GM12878 (cell line): ENCODE measurements at regions not wholly inside any gene's neighbourhood (a gene's known extent, or its start where the extent isn't known, plus 50 kb on each side); places are given as distances from the start of the nearest gene placed in this dataset.

Experiments
- ATAC-seq: fragments of 200-7000 bp; cut with Tn5 transposase; 3 replicates; pipeline ENCODE4 v1.9.1; 2020; ENCODE audit warnings: mild to moderate bottlenecking, moderate library complexity
- BruUV-seq: library from RNA; stranded (reverse); fragments of 400-500 nt; replicated peaks from 2 replicates; lab custom pipeline; 2021; lab: Mats Ljungman, UMichigan
- CTCF ChIA-PET: fragments of 300-600 bp; sonication (Branson Sonifier 250); formaldehyde crosslinking; extraction: SDS; loops from one replicate; lab custom pipeline; 2021; ENCODE audit warnings: inconsistent platforms; lab: Yijun Ruan, JAX
- POLR2A ChIA-PET: fragments of 350-600 bp; formaldehyde crosslinking; extraction: SDS; loops from one replicate; lab custom pipeline; 2021; ENCODE audit warnings: inconsistent platforms; lab: Charles Lee
- RAD21 ChIA-PET: fragments of 300-600 bp; sonication (Branson Sonifier 250); formaldehyde crosslinking; loops from one replicate; lab custom pipeline; 2023; ENCODE audit warnings: antibody characterized with exemption; ENCODE audit not compliant: unreplicated experiment; lab: Charles Lee
- SMC1A ChIA-PET: fragments of 300-600 bp; sonication (Branson Sonifier 250); formaldehyde crosslinking; loops from one replicate; lab custom pipeline; 2023; ENCODE audit not compliant: unreplicated experiment, uncharacterized antibody; lab: Charles Lee
- DNase-seq: peaks from one replicate; pipeline ENCODE4 v3.0.0-alpha.2; 2011; ENCODE audit warnings: low read depth, low spot score
- FAIRE-seq: peaks from 3 replicates; lab custom pipeline; 2011; peaks lifted over from hg19 to GRCh38; lab: Jason Lieb, UNC
- H2AFZ ChIP-seq: 2 replicates; pipeline ENCODE4 v1.6.0; 2011; ENCODE audit warnings: low read depth, low read length, control low read depth; ENCODE audit not compliant: control insufficient read depth
- H3K27ac ChIP-seq: 2 replicates; pipeline ENCODE4 v1.5.1; 2011; ENCODE audit warnings: control low read depth; ENCODE audit not compliant: control insufficient read depth, insufficient read depth
- H3K27me3 ChIP-seq, 2 experiments: replicated peaks in 1 of 2; 2 replicates each; pipeline versions ENCODE4 v1.6.0 to v1.6.1; 2011; ENCODE audit warnings: low read length in 1 of 2; ENCODE audit not compliant: control insufficient read depth in 2 of 2, insufficient read depth in 2 of 2
- H3K36me3 ChIP-seq, 2 experiments: 2 replicates each; pipeline ENCODE4 v1.5.1; 2011; ENCODE audit warnings: low read length in 1 of 2; ENCODE audit not compliant: control insufficient read depth in 2 of 2, insufficient read depth in 2 of 2
- H3K4me1 ChIP-seq: 2 replicates; pipeline ENCODE4 v1.6.1; 2011; ENCODE audit warnings: mild to moderate bottlenecking, low read length, moderate library complexity, mixed read lengths; ENCODE audit not compliant: control insufficient read depth, insufficient read depth
- H3K4me2 ChIP-seq: 2 replicates; pipeline ENCODE4 v1.6.0; 2011; ENCODE audit warnings: control low read depth; ENCODE audit not compliant: control insufficient read depth, insufficient read depth
- H3K4me3 ChIP-seq: fragments of 200-600 bp; sonication (generic); 2 replicates; pipeline ENCODE4 v1.5.1; 2016
- H3K79me2 ChIP-seq: 2 replicates; pipeline ENCODE4 v1.6.0; 2011; ENCODE audit warnings: low read length; ENCODE audit not compliant: control insufficient read depth, insufficient read depth
- H3K9ac ChIP-seq: 2 replicates; pipeline ENCODE4 v1.8.0; 2011; ENCODE audit warnings: low read length, control low read depth, mixed read lengths; ENCODE audit not compliant: control insufficient read depth, insufficient read depth
- H3K9me3 ChIP-seq: replicated peaks from 3 replicates; pipeline ENCODE4 v1.5.1; 2011; ENCODE audit warnings: mild to moderate bottlenecking, low read length; ENCODE audit not compliant: control insufficient read depth, insufficient read depth
- H4K20me1 ChIP-seq: 2 replicates; pipeline ENCODE4 v1.6.0; 2011; ENCODE audit not compliant: control insufficient read depth, insufficient read depth
- BRCA1 ChIP-seq: IDR thresholded peaks from 2 replicates; pipeline ENCODE4 v1.6.1; 2011; ENCODE audit warnings: low read depth, low read length, improper control_type of control experiment
- IKZF2 ChIP-seq, 2 experiments: fragments of 450-650 bp; IDR thresholded peaks; 2 replicates each; pipeline ENCODE4 v1.6.1; 2017; ENCODE audit warnings: mild to moderate bottlenecking in 2 of 2, moderate library complexity in 2 of 2
- NFYA ChIP-seq: IDR thresholded peaks from 2 replicates; pipeline ENCODE4 v1.6.1; 2011; ENCODE audit warnings: low read depth, mild to moderate bottlenecking, low read length, improper control_type of control experiment, borderline replicate concordance
- NR2C1 ChIP-seq: fragments of 450-650 bp; IDR thresholded peaks from 2 replicates; pipeline ENCODE4 v1.6.1; 2017; ENCODE audit warnings: antibody characterized with exemption, mild to moderate bottlenecking, moderate library complexity
- NR2F1 ChIP-seq: fragments of 450-650 bp; conservative IDR thresholded peaks from 2 replicates; pipeline ENCODE4 v1.6.1; 2017; ENCODE audit warnings: mild to moderate bottlenecking
- RAD51 ChIP-seq: fragments of 450-650 bp; IDR thresholded peaks from 2 replicates; pipeline ENCODE4 v1.6.1; 2016; ENCODE audit warnings: moderate library complexity, mild to moderate bottlenecking, inconsistent platforms
- TBL1XR1 ChIP-seq: IDR thresholded peaks from 2 replicates; pipeline ENCODE4 v1.6.1; 2012; ENCODE audit warnings: low read depth, low read length, improper control_type of control experiment
- ZNF207 ChIP-seq: fragments of 450-650 bp; IDR thresholded peaks from 2 replicates; pipeline ENCODE4 v1.6.1; 2014; ENCODE audit warnings: antibody characterized with exemption, mild to moderate bottlenecking, borderline replicate concordance
- WGBS: methylation state at CpG from one replicate; pipeline ENCODE4 v1.1.6; 2016; ENCODE audit warnings: low lambda C conversion rate; ENCODE audit not compliant: insufficient replicate concordance, insufficient coverage; ENCODE audit errors: missing lambda C conversion rate; 5-methylcytosine and 5-hydroxymethylcytosine counted together
- in situ Hi-C: fragments of 300-500 bp; cut with MboI; formaldehyde crosslinking; loops from 9 replicates; pipeline ENCODE4 v1.14.3; 2018; ENCODE audit warnings: mixed read lengths
- intact Hi-C: fragments of 100-400 bp; cut with micrococcal nuclease; formaldehyde crosslinking; loops from one replicate; pipeline ENCODE4 v1.14.2; 2022; ENCODE audit not compliant: unreplicated experiment
- TF ChIP-seq, protein P1 (sequence below): fragments of 450-650 bp; formaldehyde crosslinking; IDR thresholded peaks from 2 replicates; pipeline ENCODE4 v1.4.0; 2020; ENCODE audit warnings: mild to moderate bottlenecking, moderate library complexity
- TF ChIP-seq, protein P2 (sequence below): IDR thresholded peaks from 2 replicates; pipeline ENCODE4 v1.6.1; 2011; ENCODE audit warnings: mild to moderate bottlenecking, low read depth, low read length, moderate library complexity; ENCODE audit not compliant: insufficient replicate concordance
- TF ChIP-seq, protein P3 (sequence below): fragments of 450-650 bp; IDR thresholded peaks from 2 replicates; pipeline ENCODE4 v1.6.1; 2017; ENCODE audit warnings: antibody characterized with exemption, mild to moderate bottlenecking, moderate library complexity
- TF ChIP-seq, protein P4 (sequence below): IDR thresholded peaks from 2 replicates; pipeline ENCODE4 v1.6.1; 2012; ENCODE audit warnings: mild to moderate bottlenecking, low read depth, low read length

DNA sequence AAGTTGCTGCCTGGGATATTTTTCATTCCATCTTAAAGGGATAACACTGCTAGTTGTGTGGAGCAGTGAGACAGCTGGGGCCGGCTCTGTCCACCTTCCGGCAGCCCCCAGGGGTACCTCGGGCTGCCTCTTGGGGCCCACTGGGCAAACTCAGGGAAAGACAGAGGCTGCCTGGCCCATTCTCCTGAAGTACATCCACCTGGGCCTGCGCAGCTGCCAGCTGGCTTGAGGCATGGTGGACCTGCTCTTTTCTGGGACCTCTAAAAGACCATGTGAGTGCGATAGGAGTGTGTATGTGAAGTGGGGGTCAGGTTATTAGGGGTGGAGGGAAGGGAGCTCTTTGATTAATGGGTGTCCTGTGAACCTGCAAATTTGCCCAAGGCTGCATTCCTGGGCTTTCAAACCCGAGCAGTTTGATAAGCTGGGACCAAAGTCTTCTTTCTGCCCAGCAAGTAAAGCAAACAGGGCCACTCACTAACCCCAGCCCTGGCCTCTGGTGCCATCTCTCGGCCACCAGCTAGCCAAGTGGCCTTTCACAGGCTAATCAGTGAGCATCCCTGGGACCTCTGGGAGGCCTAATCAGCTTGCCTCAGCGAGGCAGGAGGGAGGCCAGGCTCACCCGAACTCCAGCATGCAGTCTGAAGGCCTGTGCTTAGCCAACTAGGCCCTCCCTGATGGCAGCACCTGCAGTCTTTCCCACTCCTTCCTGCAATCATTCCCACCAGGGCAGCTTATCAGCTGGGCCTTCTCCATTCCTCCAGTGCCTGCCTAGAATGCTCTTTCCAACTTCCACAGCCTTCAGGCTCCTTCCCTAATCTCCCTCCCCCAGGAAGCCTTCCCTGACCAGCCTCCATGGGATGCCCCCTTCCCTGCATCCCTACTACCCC lies 954.7 kb upstream of the ZNF722 start:
- ATAC-seq (no peak), DNase-seq (no peak), FAIRE-seq (no peak)
- in situ Hi-C loops (no loop called here), intact Hi-C loops (no loop called here)
- H3K9ac ChIP-seq = no peak overlapping the region
- H4K20me1 ChIP-seq = no peaks in the 10 kb centered on the region
- no peak overlapping the region for H3K27ac ChIP-seq
- H3K4me2 ChIP-seq = no peak overlapping the region
- CTCF ChIA-PET = no interaction called here
- H3K4me1 ChIP-seq = no peaks in the 10 kb centered on the region
- no peaks in the 10 kb centered on the region for H3K27me3 ChIP-seq
- no peaks in the 10 kb centered on the region for H3K79me2 ChIP-seq
- RAD21 ChIA-PET = no interaction called here
- 20% methylated on average over 9 of the region's 9 CpGs for WGBS
- no peak overlapping the region for H2AFZ ChIP-seq
- SMC1A ChIA-PET = no interaction called here
- POLR2A ChIA-PET = no interaction called here
- H3K9me3 ChIP-seq = no peaks in the 10 kb centered on the region; the same call in 2 of the 3 replicates
- no TSS peak for BruUV-seq
- no peak overlapping the region for H3K4me3 ChIP-seq
- no peaks in the 10 kb centered on the region for H3K36me3 ChIP-seq
- TF ChIP-seq RAD51 (no peak), IKZF2 (IDR thresholded peaks at IDR 0.05) (no peak), ZNF207 (no peak), NR2C1 (no peak), BRCA1 (no peak), NR2F1 (no peak), TBL1XR1 (no peak), NFYA (no peak)
- TF ChIP-seq, protein P1, sequence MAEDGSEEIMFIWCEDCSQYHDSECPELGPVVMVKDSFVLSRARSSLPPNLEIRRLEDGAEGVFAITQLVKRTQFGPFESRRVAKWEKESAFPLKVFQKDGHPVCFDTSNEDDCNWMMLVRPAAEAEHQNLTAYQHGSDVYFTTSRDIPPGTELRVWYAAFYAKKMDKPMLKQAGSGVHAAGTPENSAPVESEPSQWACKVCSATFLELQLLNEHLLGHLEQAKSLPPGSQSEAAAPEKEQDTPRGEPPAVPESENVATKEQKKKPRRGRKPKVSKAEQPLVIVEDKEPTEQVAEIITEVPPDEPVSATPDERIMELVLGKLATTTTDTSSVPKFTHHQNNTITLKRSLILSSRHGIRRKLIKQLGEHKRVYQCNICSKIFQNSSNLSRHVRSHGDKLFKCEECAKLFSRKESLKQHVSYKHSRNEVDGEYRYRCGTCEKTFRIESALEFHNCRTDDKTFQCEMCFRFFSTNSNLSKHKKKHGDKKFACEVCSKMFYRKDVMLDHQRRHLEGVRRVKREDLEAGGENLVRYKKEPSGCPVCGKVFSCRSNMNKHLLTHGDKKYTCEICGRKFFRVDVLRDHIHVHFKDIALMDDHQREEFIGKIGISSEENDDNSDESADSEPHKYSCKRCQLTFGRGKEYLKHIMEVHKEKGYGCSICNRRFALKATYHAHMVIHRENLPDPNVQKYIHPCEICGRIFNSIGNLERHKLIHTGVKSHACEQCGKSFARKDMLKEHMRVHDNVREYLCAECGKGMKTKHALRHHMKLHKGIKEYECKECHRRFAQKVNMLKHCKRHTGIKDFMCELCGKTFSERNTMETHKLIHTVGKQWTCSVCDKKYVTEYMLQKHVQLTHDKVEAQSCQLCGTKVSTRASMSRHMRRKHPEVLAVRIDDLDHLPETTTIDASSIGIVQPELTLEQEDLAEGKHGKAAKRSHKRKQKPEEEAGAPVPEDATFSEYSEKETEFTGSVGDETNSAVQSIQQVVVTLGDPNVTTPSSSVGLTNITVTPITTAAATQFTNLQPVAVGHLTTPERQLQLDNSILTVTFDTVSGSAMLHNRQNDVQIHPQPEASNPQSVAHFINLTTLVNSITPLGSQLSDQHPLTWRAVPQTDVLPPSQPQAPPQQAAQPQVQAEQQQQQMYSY (CRISPR knock-in tag) = no peak
- TF ChIP-seq, protein P2, sequence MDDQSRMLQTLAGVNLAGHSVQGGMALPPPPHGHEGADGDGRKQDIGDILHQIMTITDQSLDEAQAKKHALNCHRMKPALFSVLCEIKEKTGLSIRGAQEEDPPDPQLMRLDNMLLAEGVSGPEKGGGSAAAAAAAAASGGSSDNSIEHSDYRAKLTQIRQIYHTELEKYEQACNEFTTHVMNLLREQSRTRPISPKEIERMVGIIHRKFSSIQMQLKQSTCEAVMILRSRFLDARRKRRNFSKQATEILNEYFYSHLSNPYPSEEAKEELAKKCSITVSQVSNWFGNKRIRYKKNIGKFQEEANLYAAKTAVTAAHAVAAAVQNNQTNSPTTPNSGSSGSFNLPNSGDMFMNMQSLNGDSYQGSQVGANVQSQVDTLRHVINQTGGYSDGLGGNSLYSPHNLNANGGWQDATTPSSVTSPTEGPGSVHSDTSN = no peak
- TF ChIP-seq, protein P3, sequence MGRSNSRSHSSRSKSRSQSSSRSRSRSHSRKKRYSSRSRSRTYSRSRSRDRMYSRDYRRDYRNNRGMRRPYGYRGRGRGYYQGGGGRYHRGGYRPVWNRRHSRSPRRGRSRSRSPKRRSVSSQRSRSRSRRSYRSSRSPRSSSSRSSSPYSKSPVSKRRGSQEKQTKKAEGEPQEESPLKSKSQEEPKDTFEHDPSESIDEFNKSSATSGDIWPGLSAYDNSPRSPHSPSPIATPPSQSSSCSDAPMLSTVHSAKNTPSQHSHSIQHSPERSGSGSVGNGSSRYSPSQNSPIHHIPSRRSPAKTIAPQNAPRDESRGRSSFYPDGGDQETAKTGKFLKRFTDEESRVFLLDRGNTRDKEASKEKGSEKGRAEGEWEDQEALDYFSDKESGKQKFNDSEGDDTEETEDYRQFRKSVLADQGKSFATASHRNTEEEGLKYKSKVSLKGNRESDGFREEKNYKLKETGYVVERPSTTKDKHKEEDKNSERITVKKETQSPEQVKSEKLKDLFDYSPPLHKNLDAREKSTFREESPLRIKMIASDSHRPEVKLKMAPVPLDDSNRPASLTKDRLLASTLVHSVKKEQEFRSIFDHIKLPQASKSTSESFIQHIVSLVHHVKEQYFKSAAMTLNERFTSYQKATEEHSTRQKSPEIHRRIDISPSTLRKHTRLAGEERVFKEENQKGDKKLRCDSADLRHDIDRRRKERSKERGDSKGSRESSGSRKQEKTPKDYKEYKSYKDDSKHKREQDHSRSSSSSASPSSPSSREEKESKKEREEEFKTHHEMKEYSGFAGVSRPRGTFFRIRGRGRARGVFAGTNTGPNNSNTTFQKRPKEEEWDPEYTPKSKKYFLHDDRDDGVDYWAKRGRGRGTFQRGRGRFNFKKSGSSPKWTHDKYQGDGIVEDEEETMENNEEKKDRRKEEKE = no peak
- TF ChIP-seq, protein P4, sequence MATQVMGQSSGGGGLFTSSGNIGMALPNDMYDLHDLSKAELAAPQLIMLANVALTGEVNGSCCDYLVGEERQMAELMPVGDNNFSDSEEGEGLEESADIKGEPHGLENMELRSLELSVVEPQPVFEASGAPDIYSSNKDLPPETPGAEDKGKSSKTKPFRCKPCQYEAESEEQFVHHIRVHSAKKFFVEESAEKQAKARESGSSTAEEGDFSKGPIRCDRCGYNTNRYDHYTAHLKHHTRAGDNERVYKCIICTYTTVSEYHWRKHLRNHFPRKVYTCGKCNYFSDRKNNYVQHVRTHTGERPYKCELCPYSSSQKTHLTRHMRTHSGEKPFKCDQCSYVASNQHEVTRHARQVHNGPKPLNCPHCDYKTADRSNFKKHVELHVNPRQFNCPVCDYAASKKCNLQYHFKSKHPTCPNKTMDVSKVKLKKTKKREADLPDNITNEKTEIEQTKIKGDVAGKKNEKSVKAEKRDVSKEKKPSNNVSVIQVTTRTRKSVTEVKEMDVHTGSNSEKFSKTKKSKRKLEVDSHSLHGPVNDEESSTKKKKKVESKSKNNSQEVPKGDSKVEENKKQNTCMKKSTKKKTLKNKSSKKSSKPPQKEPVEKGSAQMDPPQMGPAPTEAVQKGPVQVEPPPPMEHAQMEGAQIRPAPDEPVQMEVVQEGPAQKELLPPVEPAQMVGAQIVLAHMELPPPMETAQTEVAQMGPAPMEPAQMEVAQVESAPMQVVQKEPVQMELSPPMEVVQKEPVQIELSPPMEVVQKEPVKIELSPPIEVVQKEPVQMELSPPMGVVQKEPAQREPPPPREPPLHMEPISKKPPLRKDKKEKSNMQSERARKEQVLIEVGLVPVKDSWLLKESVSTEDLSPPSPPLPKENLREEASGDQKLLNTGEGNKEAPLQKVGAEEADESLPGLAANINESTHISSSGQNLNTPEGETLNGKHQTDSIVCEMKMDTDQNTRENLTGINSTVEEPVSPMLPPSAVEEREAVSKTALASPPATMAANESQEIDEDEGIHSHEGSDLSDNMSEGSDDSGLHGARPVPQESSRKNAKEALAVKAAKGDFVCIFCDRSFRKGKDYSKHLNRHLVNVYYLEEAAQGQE = no peak
